Dedifferentiated amniotic fluid mesenchymal stem cell (primary cell): ENCODE measurements at regions not wholly inside any gene's neighbourhood (a gene's known extent, or its start where the extent isn't known, plus 50 kb on each side); places are given as distances from the start of the nearest gene placed in this dataset.

Experiments used
- DNase-seq: peaks from one replicate; pipeline ENCODE4 v3.0.0-alpha.2; 2016; ENCODE audit errors: extremely low spot score

GRCh38 chr6:15994814-15995459 lies 133.9 kb upstream of the MYLIP start:
- DNase-seq: no peak

GRCh38 chr6:15993716-15994228 lies 135.1 kb upstream of the MYLIP start:
- DNase-seq: no peak

GRCh38 chr6:15990179-15990578 lies 138.7 kb upstream of the MYLIP start:
- no peak for DNase-seq

GRCh38 chr6:15989397-15989796 lies 139.5 kb upstream of the MYLIP start:
- no peak for DNase-seq

GRCh38 chr6:15987569-15987968 lies 141.3 kb upstream of the MYLIP start:
- no peak for DNase-seq

GRCh38 chr6:15986027-15986629 lies 142.8 kb upstream of the MYLIP start:
- DNase-seq: no peak

- no peak for DNase-seq
Measured at GRCh38 chr6:15985379-15985959, 143.4 kb upstream of the MYLIP start.

GRCh38 chr6:15981956-15982355 lies 146.9 kb upstream of the MYLIP start:
- DNase-seq: no peak

GRCh38 chr6:15980801-15981200 lies 148.1 kb upstream of the MYLIP start:
- no peak for DNase-seq

GRCh38 chr6:15978426-15978825 lies 150.5 kb upstream of the MYLIP start:
- DNase-seq: no peak

- no peak for DNase-seq
Measured at GRCh38 chr6:15977050-15977449, 151.8 kb upstream of the MYLIP start.

GRCh38 chr6:15974817-15975216 lies 154.1 kb upstream of the MYLIP start:
- no peak for DNase-seq

- no peak for DNase-seq
Measured at GRCh38 chr6:15970517-15970916, 158.4 kb upstream of the MYLIP start.

- DNase-seq: peak; percentile 59
Measured at GRCh38 chr6:15969236-15969778, 159.6 kb upstream of the MYLIP start.

GRCh38 chr6:15968519-15968918 lies 160.4 kb upstream of the MYLIP start:
- no peak for DNase-seq

GRCh38 chr6:15966000-15966520 lies 162.8 kb upstream of the MYLIP start:
- no peak for DNase-seq

- peak; percentile 26 for DNase-seq
Measured at GRCh38 chr6:15962449-15962764, 166.5 kb upstream of the MYLIP start.

GRCh38 chr6:15961635-15962448 lies 167.0 kb upstream of the MYLIP start:
- DNase-seq: no peak

GRCh38 chr6:15960740-15961634 lies 167.9 kb upstream of the MYLIP start:
- DNase-seq: no peak

GRCh38 chr6:15957655-15958169 lies 171.2 kb upstream of the MYLIP start:
- DNase-seq: no peak
